Dedifferentiated amniotic fluid mesenchymal stem cell (primary cell): ENCODE measurements at regions not wholly inside any gene's neighbourhood (a gene's known extent, or its start where the extent isn't known, plus 50 kb on each side); places are given as distances from the start of the nearest gene placed in this dataset.

ENCODE experiments used
- DNase-seq: peaks from one replicate; pipeline ENCODE4 v3.0.0-alpha.2; 2016; ENCODE audit errors: extremely low spot score

- no peak for DNase-seq
Measured at GRCh38 chr2:192298664-192299063, 103.9 kb upstream of the TMEFF2 start.

GRCh38 chr2:192292478-192292877 is 97.7 kb upstream of the TMEFF2 start:
- no peak for DNase-seq

GRCh38 chr2:192288295-192288694 is 93.6 kb upstream of the TMEFF2 start:
- no peak for DNase-seq

- peak; percentile 61 for DNase-seq
Measured at GRCh38 chr2:192286093-192286701, 91.5 kb upstream of the TMEFF2 start.

GRCh38 chr2:192283450-192283849 is 88.7 kb upstream of the TMEFF2 start:
- no peak for DNase-seq

- no peak for DNase-seq
Measured at GRCh38 chr2:192278701-192279100, 84.0 kb upstream of the TMEFF2 start.

- no peak for DNase-seq
Measured at GRCh38 chr2:192277494-192278109, 82.9 kb upstream of the TMEFF2 start.

GRCh38 chr2:192275632-192276031 is 80.9 kb upstream of the TMEFF2 start:
- no peak for DNase-seq

GRCh38 chr2:192267484-192267883 is 72.8 kb upstream of the TMEFF2 start:
- peak; percentile 83 for DNase-seq

GRCh38 chr2:192265751-192266150 is 71.0 kb upstream of the TMEFF2 start:
- no peak for DNase-seq

GRCh38 chr2:192254444-192254843 is 59.7 kb upstream of the TMEFF2 start:
- no peak for DNase-seq

- DNase-seq, result no peak
Measured at GRCh38 chr2:192253692-192254091, 59.0 kb upstream of the TMEFF2 start.

GRCh38 chr2:192250961-192251360 is 56.2 kb upstream of the TMEFF2 start:
- DNase-seq, result no peak

GRCh38 chr2:192247456-192247855 is 52.7 kb upstream of the TMEFF2 start:
- no peak for DNase-seq

GRCh38 chr2:192246297-192246696 is 51.6 kb upstream of the TMEFF2 start:
- no peak for DNase-seq

- DNase-seq, result peak; percentile 28
Measured at GRCh38 chr2:192245329-192245728, 50.6 kb upstream of the TMEFF2 start.
